Suprapubic skin (tissue), 4 donors: ENCODE measurements at regions not wholly inside any gene's neighbourhood (a gene's known extent, or its start where the extent isn't known, plus 50 kb on each side); places are given as distances from the start of the nearest gene placed in this dataset.

Experiments
- EP300 ChIP-seq: sonication (generic); formaldehyde crosslinking; IDR thresholded peaks from one replicate; pipeline ENCODE4 v1.6.1; 2017; ENCODE audit warnings: antibody characterized with exemption
- POLR2A ChIP-seq, 2 donors: fragments of 450-650 bp; IDR thresholded peaks; one replicate each; pipeline ENCODE4 v1.6.1; 2017; ENCODE audit warnings: antibody characterized with exemption in 2 of 2, mild to moderate bottlenecking in 2 of 2, moderate library complexity in 2 of 2
- POLR2AphosphoS5 ChIP-seq, 3 donors: sonication (generic); formaldehyde crosslinking; IDR thresholded peaks; one replicate each; pipeline ENCODE4 v1.6.1; 2017; ENCODE audit warnings: antibody characterized with exemption in 3 of 3
- TF ChIP-seq, protein P1 (sequence below), 2 donors: fragments of 200-600 bp in 1 of 2; fragments of 450-650 bp in 1 of 2; sonication (generic) in 1 of 2; IDR thresholded peaks; one replicate each; pipeline ENCODE4 v1.5.1; 2016 to 2019; ENCODE audit warnings: antibody characterized with exemption in 2 of 2, mild to moderate bottlenecking in 1 of 2, moderate library complexity in 1 of 2

DNA sequence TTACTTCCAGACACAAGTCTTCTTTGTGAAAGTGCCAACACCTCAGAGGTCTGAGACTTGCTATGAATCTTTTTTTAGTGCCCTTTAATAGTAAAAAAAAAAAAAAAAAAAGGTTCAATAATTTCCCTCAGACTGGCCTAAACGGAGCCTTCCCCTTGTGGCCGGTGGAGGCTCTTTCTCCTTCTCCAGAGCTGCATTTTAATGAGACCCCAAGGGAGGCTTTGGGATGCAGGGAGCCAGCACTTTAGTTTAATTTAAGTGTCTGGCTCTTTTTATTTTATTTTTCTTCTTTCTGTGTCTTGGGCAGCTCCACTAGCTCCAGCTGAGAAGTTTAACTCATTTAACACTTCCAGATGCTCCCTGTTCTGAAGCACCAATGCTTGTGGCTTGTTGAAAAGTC lies 67.8 kb upstream of the MAPK4 start:
- TF ChIP-seq, protein P1, sequence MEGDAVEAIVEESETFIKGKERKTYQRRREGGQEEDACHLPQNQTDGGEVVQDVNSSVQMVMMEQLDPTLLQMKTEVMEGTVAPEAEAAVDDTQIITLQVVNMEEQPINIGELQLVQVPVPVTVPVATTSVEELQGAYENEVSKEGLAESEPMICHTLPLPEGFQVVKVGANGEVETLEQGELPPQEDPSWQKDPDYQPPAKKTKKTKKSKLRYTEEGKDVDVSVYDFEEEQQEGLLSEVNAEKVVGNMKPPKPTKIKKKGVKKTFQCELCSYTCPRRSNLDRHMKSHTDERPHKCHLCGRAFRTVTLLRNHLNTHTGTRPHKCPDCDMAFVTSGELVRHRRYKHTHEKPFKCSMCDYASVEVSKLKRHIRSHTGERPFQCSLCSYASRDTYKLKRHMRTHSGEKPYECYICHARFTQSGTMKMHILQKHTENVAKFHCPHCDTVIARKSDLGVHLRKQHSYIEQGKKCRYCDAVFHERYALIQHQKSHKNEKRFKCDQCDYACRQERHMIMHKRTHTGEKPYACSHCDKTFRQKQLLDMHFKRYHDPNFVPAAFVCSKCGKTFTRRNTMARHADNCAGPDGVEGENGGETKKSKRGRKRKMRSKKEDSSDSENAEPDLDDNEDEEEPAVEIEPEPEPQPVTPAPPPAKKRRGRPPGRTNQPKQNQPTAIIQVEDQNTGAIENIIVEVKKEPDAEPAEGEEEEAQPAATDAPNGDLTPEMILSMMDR (IDR thresholded peaks at IDR 0.05): no peak
- TF ChIP-seq POLR2AphosphoS5 (IDR thresholded peaks at IDR 0.05) (no peak), POLR2A (IDR thresholded peaks at IDR 0.05) (no peak), EP300 (no peak)
